KMS-11 (cell line): ENCODE measurements at regions not wholly inside any gene's neighbourhood (a gene's known extent, or its start where the extent isn't known, plus 50 kb on each side); places are given as distances from the start of the nearest gene placed in this dataset.

Source experiments
- H2AFZ ChIP-seq: fragments of 200-600 bp; sonication (generic); 2 replicates; pipeline ENCODE4 v1.6.1; 2016; ENCODE audit warnings: antibody characterized with exemption, mixed run types, low read depth
- H3K27ac ChIP-seq: fragments of 200-600 bp; sonication (generic); 2 replicates; pipeline ENCODE4 v1.6.1; 2016; ENCODE audit warnings: mild to moderate bottlenecking, mixed run types
- H3K27me3 ChIP-seq: fragments of 200-600 bp; sonication (generic); 2 replicates; pipeline ENCODE4 v1.6.1; 2017; ENCODE audit warnings: mild to moderate bottlenecking, low read depth, mixed run types, moderate library complexity; ENCODE audit not compliant: insufficient read depth
- H3K36me3 ChIP-seq: fragments of 200-600 bp; sonication (generic); 2 replicates; pipeline ENCODE4 v1.6.1; 2017; ENCODE audit warnings: mild to moderate bottlenecking, mixed run types; ENCODE audit not compliant: insufficient read depth
- H3K4me1 ChIP-seq: fragments of 200-600 bp; sonication (generic); 2 replicates; pipeline ENCODE4 v1.6.1; 2016; ENCODE audit warnings: mild to moderate bottlenecking, low read depth, mixed run types; ENCODE audit not compliant: poor library complexity, severe bottlenecking
- H3K4me2 ChIP-seq: fragments of 200-600 bp; sonication (generic); 2 replicates; pipeline ENCODE4 v1.7.0; 2016; ENCODE audit warnings: mild to moderate bottlenecking, mixed run types
- H3K4me3 ChIP-seq: fragments of 200-600 bp; sonication (generic); IDR thresholded peaks from 2 replicates; pipeline ENCODE4 v1.6.1; 2017; ENCODE audit warnings: low read depth, low read length, mixed read lengths; ENCODE audit not compliant: insufficient read depth
- H3K79me2 ChIP-seq: fragments of 200-600 bp; sonication (generic); 2 replicates; pipeline ENCODE4 v1.6.1; 2016; ENCODE audit warnings: low read depth, mixed run types; ENCODE audit not compliant: insufficient read depth
- H3K9ac ChIP-seq: fragments of 200-600 bp; sonication (generic); 2 replicates; pipeline ENCODE4 v1.6.1; 2016; ENCODE audit warnings: mild to moderate bottlenecking, mixed run types
- H4K20me1 ChIP-seq: fragments of 200-600 bp; sonication (generic); 2 replicates; pipeline ENCODE4 v1.6.1; 2016; ENCODE audit warnings: mild to moderate bottlenecking, mixed run types; ENCODE audit not compliant: insufficient read depth
- TF ChIP-seq, protein P1 (sequence below): fragments of 200-600 bp; sonication (generic); conservative IDR thresholded peaks from 2 replicates; pipeline ENCODE4 v1.6.1; 2017; ENCODE audit warnings: low read depth, mild to moderate bottlenecking, antibody characterized with exemption, low read length, moderate library complexity, mixed read lengths

DNA sequence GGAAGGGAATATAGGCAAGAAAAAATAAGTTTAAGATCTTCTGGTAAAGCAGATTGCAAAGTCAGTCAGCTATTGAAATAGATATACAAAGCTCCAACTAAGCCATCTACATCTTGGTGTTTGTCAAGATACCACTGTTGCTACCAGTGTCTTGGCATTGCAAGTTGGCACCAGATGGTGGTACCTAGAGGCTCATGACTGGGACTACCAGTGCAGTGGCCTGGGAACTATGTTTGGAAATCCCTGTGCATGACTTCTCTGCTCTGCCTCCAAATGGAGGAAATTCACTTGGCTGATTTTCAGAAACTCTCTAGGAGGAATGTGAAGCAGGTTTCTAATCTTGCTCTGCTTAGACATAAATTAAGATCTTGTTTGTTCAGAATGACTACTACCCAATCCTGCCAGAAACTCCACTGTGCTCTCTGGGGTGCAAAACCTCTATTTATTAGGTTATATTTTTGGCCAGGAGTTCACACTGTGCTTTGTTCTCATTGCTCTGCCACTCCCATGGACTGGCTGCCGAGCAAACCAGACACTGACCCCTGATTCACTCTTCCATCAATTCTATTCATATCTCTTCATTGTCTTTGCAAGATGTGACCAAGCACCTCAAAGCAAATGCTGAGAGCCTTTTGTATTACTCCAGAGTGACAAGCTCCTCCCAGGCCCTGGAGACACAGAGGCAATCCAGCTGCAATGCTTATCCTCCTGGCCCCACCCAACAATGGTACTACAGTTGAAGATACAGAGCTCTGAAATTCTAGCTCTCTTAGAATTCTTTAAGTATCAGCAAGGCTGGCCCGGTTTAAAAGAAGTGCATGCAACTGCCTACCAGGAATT is 272.3 kb upstream of the FGF16 start:
- Histone ChIP-seq H3K4me2 (no peak overlapping the region), H3K4me1 (no peaks in the 10 kb centered on the region), H3K79me2 (no peaks in the 10 kb centered on the region), H3K4me3 (no peak overlapping the region), H4K20me1 (no peaks in the 10 kb centered on the region), H3K27ac (no peak overlapping the region), H3K9ac (no peak overlapping the region), H3K27me3 (no peaks in the 10 kb centered on the region), H2AFZ (no peak overlapping the region), H3K36me3 (no peaks in the 10 kb centered on the region)
- TF ChIP-seq, protein P1, sequence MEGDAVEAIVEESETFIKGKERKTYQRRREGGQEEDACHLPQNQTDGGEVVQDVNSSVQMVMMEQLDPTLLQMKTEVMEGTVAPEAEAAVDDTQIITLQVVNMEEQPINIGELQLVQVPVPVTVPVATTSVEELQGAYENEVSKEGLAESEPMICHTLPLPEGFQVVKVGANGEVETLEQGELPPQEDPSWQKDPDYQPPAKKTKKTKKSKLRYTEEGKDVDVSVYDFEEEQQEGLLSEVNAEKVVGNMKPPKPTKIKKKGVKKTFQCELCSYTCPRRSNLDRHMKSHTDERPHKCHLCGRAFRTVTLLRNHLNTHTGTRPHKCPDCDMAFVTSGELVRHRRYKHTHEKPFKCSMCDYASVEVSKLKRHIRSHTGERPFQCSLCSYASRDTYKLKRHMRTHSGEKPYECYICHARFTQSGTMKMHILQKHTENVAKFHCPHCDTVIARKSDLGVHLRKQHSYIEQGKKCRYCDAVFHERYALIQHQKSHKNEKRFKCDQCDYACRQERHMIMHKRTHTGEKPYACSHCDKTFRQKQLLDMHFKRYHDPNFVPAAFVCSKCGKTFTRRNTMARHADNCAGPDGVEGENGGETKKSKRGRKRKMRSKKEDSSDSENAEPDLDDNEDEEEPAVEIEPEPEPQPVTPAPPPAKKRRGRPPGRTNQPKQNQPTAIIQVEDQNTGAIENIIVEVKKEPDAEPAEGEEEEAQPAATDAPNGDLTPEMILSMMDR: no peak

DNA sequence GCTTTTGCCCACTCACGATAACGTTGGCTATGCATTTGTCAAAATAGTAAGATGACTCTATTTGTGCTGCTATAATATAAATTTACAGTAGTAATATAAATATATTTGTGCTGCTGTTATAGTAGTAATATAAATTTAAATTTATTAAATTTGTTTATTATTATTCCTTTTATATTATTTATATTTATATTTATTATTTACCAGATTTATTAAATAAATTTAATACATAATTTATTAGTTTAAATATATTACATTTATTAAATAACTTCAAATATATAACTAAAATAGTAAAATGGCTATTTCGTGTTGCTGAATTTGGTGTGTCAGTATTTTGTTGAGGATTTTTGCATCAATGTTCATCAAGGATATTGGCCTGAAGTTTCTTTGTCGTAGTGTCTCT is 246.5 kb upstream of the FGF16 start:
- no peaks in the 10 kb centered on the region for H4K20me1 ChIP-seq
- H3K4me1 ChIP-seq: no peaks in the 10 kb centered on the region
- no peaks in the 10 kb centered on the region for H3K27me3 ChIP-seq
- no peak overlapping the region for H3K4me2 ChIP-seq
- no peaks in the 10 kb centered on the region for H3K79me2 ChIP-seq
- H3K36me3 ChIP-seq: no peaks in the 10 kb centered on the region
- no peak overlapping the region for H3K27ac ChIP-seq
- no peak overlapping the region for H3K4me3 ChIP-seq
- no peak overlapping the region for H3K9ac ChIP-seq
- TF ChIP-seq, protein P1: no peak
- no peak overlapping the region for H2AFZ ChIP-seq

DNA sequence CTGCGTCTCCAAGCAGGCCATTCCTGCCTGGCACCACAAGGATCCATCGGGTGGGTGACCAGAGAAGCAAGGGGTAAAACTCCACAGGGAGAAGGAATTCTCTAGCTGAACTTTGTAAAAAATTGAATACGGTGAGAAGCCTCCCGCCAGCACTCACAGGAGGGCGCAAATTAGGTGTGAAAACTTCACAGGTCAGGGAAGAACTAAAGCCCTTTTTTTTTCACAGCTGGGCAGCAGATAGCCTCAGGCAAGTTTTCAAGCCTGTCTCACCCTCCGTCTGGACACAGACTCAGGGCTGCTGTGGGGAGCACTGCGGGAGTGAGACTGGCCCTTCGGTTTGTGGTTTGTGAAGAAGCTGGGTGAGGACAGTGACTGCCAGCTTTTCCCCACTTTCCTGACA is 224.1 kb upstream of the FGF16 start:
- no peaks in the 10 kb centered on the region for H4K20me1 ChIP-seq
- H3K9ac ChIP-seq: no peak overlapping the region
- TF ChIP-seq, protein P1: no peak
- H3K4me1 ChIP-seq: no peaks in the 10 kb centered on the region
- H3K4me3 ChIP-seq: no peak overlapping the region
- no peak overlapping the region for H3K4me2 ChIP-seq
- H2AFZ ChIP-seq: no peak overlapping the region
- no peaks in the 10 kb centered on the region for H3K36me3 ChIP-seq
- no peak overlapping the region for H3K27ac ChIP-seq
- H3K79me2 ChIP-seq: no peaks in the 10 kb centered on the region
- no peaks in the 10 kb centered on the region for H3K27me3 ChIP-seq

DNA sequence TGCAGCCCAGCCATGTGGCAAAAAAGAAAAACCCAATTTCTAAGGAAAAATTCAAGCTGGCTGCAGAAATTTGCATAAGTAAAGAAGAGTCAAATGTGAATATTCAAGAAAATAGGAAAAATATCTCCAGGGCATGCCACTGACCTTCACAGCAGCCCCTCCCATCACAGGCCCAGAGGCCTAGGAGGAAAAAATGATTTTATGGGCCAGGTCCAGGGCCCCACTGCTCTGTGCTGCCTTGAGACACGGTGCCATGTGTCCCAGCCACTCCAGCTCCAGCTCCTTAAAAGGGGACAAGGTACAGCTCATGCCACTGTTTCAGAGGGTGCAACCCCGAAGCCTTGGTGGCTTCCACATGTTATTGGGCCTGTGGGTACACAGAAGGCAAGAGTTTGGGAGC is 182.7 kb upstream of the FGF16 start:
- H3K9ac ChIP-seq: no peak overlapping the region
- no peak overlapping the region for H3K27ac ChIP-seq
- no peak overlapping the region for H2AFZ ChIP-seq
- TF ChIP-seq, protein P1: no peak
- H3K4me3 ChIP-seq: no peak overlapping the region
- no peaks in the 10 kb centered on the region for H3K27me3 ChIP-seq
- no peaks in the 10 kb centered on the region for H3K79me2 ChIP-seq
- no peaks in the 10 kb centered on the region for H3K36me3 ChIP-seq
- H3K4me2 ChIP-seq: no peak overlapping the region
- no peaks in the 10 kb centered on the region for H4K20me1 ChIP-seq
- H3K4me1 ChIP-seq: no peaks in the 10 kb centered on the region
